Heart left ventricle (tissue), 16 donors: ENCODE measurements at regions not wholly inside any gene's neighbourhood (a gene's known extent, or its start where the extent isn't known, plus 50 kb on each side); places are given as distances from the start of the nearest gene placed in this dataset.

ENCODE experiments used
- ATAC-seq, 4 donors: fragments of 200-7000 bp; cut with Tn5 transposase; one replicate each; pipeline ENCODE4 v1.9.1; 2020 to 2022; ENCODE audit warnings: moderate library complexity in 4 of 4, mild to moderate bottlenecking in 3 of 4, moderate number of reproducible peaks in 1 of 4
- DNase-seq, 5 donors: peaks; one replicate each; pipeline ENCODE4 v3.0.0-alpha.2; 2020
- H3K27ac ChIP-seq, 12 donors: fragments of 200-600 bp; sonication (generic) in 4 of 12; one replicate each; pipeline versions ENCODE4 v1.5.0 to v1.8.0; 2016 to 2022; ENCODE audit warnings: mild to moderate bottlenecking in 2 of 12
- H3K27me3 ChIP-seq, 9 donors: fragments of 200-600 bp; sonication (generic) in 2 of 9; one replicate each; pipeline versions ENCODE4 v1.5.1 to v1.8.0; 2016 to 2022; ENCODE audit warnings: mild to moderate bottlenecking in 3 of 9
- H3K36me3 ChIP-seq, 9 donors: fragments of 200-600 bp; sonication (generic) in 2 of 9; one replicate each; pipeline versions ENCODE4 v1.5.0 to v1.8.0; 2018 to 2022; ENCODE audit warnings: mild to moderate bottlenecking in 2 of 9
- H3K4me1 ChIP-seq, 12 donors: fragments of 200-600 bp; sonication (generic) in 4 of 12; one replicate each; pipeline versions ENCODE4 v1.5.0 to v1.8.0; 2016 to 2022; ENCODE audit warnings: mild to moderate bottlenecking in 3 of 12
- H3K4me3 ChIP-seq, 12 donors: fragments of 200-600 bp; sonication (generic) in 4 of 12; one replicate each; pipeline versions ENCODE4 v1.5.0 to v1.8.0; 2017 to 2022; ENCODE audit warnings: mild to moderate bottlenecking in 9 of 12, moderate library complexity in 4 of 12
- H3K9me3 ChIP-seq, 12 donors: fragments of 200-600 bp; sonication (generic) in 4 of 12; one replicate each; pipeline versions ENCODE4 v1.5.0 to v1.8.0; 2016 to 2022; ENCODE audit warnings: mild to moderate bottlenecking in 1 of 12
- POLR2A ChIP-seq, 2 donors: fragments of 450-650 bp; IDR thresholded peaks; one replicate each; pipeline ENCODE4 v1.6.1; 2017; ENCODE audit warnings: antibody characterized with exemption in 2 of 2, mild to moderate bottlenecking in 2 of 2, moderate library complexity in 2 of 2
- WGBS, 4 donors: extraction: QIAGEN DNeasy Blood & Tissue Kit in 2 of 4; methylation state at CpG; one replicate each; pipeline versions ENCODE4 v1.1.5 to v1.1.7; 2013 to 2018; 5-methylcytosine and 5-hydroxymethylcytosine counted together
- intact Hi-C, 10 donors: fragments of 100-400 bp; cut with DNase I; formaldehyde crosslinking; loops; one replicate each; pipeline versions ENCODE4 v1.11.1 to v1.14.2; 2022
- TF ChIP-seq, protein P1 (sequence below), 12 donors: fragments of 200-600 bp; sonication (generic) in 4 of 12; IDR thresholded peaks; one replicate each; pipeline versions ENCODE4 v1.5.0 to v1.8.0; 2018 to 2022; ENCODE audit warnings: antibody characterized with exemption in 12 of 12, mild to moderate bottlenecking in 5 of 12
- donor health status: ischemic (EF 13 %, LVEDD 7.1; RV severe dilation, severe dysfunction).
- donor health status: healthy with polysubstance abuse.
- donor health status: DM: no; HTN: yes; CAD: no.
- donor health status: DM: no; HTN: no; CAD: no.
- donor health status: ischemic (EF 25% LVEDD 6.9; RV normal size, moderate dysfunction).
- donor health status: ischemic (EF 25% LVEDD 5.7; RV mildly dilated, moderate dysfunction).
- donor health status: healthy.
- donor health status: DM: yes; HTN: yes; CAD: no.
- donor health status: ischemic (EF 35%, LVEDD 5.7; RV mildly dilated, moderate dysfunction).
- donor health status: nonischemic (EF 11% LVEDD 7.7; RV severe dilation, severe dysfunction).
- donor health status: DM: yes; HTN: yes; CAD: no.
- donor health status: PGD.
- donor health status: ischemic (EF 29% LVEDD 5.4; RV normal size, mild dysfunction).
- donor health status: nonischemic (EF 23%, LVEDD 6.1; RV moderate dilation, normal function).

DNA sequence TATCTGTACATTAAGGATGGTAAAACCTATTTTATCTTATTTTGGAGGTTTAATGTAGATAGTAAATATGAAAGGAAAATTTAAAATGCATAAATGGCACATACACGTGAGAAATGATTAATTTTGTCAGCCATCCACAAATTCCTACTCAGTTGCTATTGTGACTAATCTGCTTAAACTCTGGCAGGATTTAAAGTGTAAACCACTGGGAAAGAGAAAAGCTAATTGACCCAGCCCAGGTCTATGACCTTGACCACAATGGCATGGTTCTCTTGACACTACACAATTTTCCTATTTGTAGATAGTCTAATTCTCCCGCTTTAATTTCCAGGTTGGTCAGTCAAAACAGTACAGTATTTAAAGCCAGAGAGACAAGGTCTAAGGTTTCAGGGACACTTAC lies 459.0 kb upstream of the KLF4 start:
- H3K27me3 ChIP-seq: no peaks in the 10 kb centered on the region
- WGBS, 4 donors: 91 to 94% (median 92%) methylated on average over 2 of the region's 2 CpGs
- intact Hi-C loops: no loop called here

DNA sequence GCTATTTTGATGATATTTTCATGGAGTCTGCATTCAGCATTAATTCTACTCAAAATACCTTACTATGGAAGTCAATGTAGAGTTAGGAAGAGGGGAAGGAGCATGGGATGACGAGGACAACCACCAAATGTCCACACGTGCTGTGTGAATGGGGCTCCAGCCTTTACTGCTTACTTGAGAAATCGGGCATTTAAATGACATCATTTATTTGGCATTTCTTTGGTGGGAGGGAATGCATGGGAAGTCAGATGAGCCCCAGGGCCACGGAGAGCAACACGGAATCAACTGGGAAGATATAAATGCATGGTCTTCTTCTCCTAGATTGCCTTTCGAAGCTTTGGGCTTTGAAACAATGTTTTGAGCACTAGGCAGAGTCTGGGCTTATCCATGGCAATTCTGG lies 458.5 kb upstream of the KLF4 start:
- Histone ChIP-seq H3K36me3 (no peaks in the 10 kb centered on the region), H3K4me3 (no peak overlapping the region), H3K27ac (no peak overlapping the region), H3K27me3 (no peaks in the 10 kb centered on the region), H3K9me3 (peaks cover 0 to 16% (median 5%) of the 10 kb centered on the region in 12 donors), H3K4me1 (no peaks in the 10 kb centered on the region)
- intact Hi-C loops: no loop called here
- DNase-seq: no peak
- ATAC-seq: no peak
- TF ChIP-seq POLR2A (IDR thresholded peaks at IDR 0.05): no peak
- TF ChIP-seq, protein P1, sequence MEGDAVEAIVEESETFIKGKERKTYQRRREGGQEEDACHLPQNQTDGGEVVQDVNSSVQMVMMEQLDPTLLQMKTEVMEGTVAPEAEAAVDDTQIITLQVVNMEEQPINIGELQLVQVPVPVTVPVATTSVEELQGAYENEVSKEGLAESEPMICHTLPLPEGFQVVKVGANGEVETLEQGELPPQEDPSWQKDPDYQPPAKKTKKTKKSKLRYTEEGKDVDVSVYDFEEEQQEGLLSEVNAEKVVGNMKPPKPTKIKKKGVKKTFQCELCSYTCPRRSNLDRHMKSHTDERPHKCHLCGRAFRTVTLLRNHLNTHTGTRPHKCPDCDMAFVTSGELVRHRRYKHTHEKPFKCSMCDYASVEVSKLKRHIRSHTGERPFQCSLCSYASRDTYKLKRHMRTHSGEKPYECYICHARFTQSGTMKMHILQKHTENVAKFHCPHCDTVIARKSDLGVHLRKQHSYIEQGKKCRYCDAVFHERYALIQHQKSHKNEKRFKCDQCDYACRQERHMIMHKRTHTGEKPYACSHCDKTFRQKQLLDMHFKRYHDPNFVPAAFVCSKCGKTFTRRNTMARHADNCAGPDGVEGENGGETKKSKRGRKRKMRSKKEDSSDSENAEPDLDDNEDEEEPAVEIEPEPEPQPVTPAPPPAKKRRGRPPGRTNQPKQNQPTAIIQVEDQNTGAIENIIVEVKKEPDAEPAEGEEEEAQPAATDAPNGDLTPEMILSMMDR (IDR thresholded peaks at IDR 0.05): no peak
- WGBS, 4 donors: 58 to 65% (median 61%) methylated on average over 6 of the region's 6 CpGs

More for the DNA sequence above, 459.0 kb upstream of the KLF4 start:
- no peak overlapping the region for H3K27ac ChIP-seq
- H3K4me3 ChIP-seq: no peak overlapping the region
- TF ChIP-seq, protein P1 (IDR thresholded peaks at IDR 0.05): no peak
- TF ChIP-seq POLR2A (IDR thresholded peaks at IDR 0.05): no peak
- no peaks in the 10 kb centered on the region for H3K36me3 ChIP-seq
- H3K4me1 ChIP-seq: no peaks in the 10 kb centered on the region
- ATAC-seq (no peak), DNase-seq (no peak)
- peaks cover 0 to 16% (median 5%) of the 10 kb centered on the region in 12 donors for H3K9me3 ChIP-seq

DNA sequence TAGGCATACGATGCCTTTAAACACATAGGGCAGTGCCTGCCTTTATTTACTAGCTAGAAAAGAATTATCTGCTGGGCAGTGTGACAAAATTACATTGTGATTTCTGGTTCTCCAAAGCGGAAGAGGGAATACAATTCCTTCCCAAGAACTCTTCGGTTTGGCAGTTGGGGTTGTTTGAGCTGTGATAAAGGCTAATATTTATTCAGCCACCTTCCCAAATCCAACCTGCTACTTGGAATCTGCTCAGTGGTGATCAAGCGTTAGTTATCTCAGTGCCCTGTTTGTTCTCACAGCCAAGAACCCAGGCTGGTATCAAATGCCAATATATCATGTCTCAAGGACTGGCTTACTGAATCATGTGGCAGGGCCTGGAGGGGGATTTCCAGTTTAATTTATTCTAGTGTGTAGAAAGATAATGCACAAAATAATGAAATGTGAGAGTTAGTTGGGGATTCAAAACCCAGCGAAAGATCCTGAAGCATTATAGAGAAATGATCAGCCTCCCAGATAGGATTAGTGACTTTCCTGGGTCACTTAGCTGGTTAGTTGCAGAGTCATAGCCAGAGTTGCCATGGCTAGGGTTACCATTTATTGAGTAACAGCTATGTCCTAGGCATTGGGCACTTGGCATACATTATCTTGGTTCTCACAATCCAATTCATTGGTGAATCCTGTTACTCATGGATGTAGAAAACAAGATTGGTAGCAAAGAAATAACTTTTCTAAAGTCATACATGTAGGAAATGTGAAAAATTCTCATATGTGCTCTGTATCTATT lies 457.0 kb upstream of the KLF4 start:
- Histone ChIP-seq H3K4me3 (no peak overlapping the region), H3K4me1 (no peaks in the 10 kb centered on the region), H3K27ac (no peak overlapping the region), H3K9me3 (peaks cover 0 to 13% (median 5%) of the 10 kb centered on the region in 12 donors), H3K27me3 (no peaks in the 10 kb centered on the region), H3K36me3 (no peaks in the 10 kb centered on the region)
- 81 to 89% (median 86%) methylated on average over 5 of the region's 5 CpGs for WGBS, 4 donors
- intact Hi-C loops: no loop called here
- ATAC-seq (no peak), DNase-seq (no peak)
- no peak for TF ChIP-seq POLR2A (IDR thresholded peaks at IDR 0.05)
- TF ChIP-seq, protein P1 (IDR thresholded peaks at IDR 0.05): no peak

- no peaks in the 10 kb centered on the region for H3K36me3 ChIP-seq
- H3K4me1 ChIP-seq: no peaks in the 10 kb centered on the region
- intact Hi-C loops: no loop called here
- peaks cover 0 to 8% (median 3%) of the 10 kb centered on the region in 12 donors for H3K9me3 ChIP-seq
- no peak for DNase-seq
- ATAC-seq: no peak
- no peak overlapping the region for H3K4me3 ChIP-seq
- 70 to 77% (median 75%) methylated on average over 2 of the region's 2 CpGs for WGBS, 4 donors
- no peaks in the 10 kb centered on the region for H3K27me3 ChIP-seq
- no peak for TF ChIP-seq POLR2A (IDR thresholded peaks at IDR 0.05)
- TF ChIP-seq, protein P1 (IDR thresholded peaks at IDR 0.05): no peak
- no peak overlapping the region for H3K27ac ChIP-seq
Observed at GRCh38 chr9:107945961-107946360, 456.4 kb upstream of the KLF4 start.
